Muscle of leg (tissue), 3 donors: ENCODE measurements at regions not wholly inside any gene's neighbourhood (a gene's known extent, or its start where the extent isn't known, plus 50 kb on each side); places are given as distances from the start of the nearest gene placed in this dataset.

Experiments used
- DNase-seq: peaks from one replicate; pipeline ENCODE4 v3.0.0; 2013
- H3K27ac ChIP-seq: one replicate; pipeline ENCODE4 v1.5.1; 2013; ENCODE audit warnings: mild to moderate bottlenecking, low read length, control low read depth
- H3K27me3 ChIP-seq: one replicate; pipeline ENCODE4 v1.6.1; 2013; ENCODE audit warnings: low read length; ENCODE audit not compliant: control insufficient read depth, insufficient read depth
- H3K36me3 ChIP-seq: one replicate; pipeline ENCODE4 v1.6.1; 2013; ENCODE audit warnings: low read length; ENCODE audit not compliant: control insufficient read depth, insufficient read depth
- H3K4me1 ChIP-seq: one replicate; pipeline ENCODE4 v1.6.1; 2013; ENCODE audit warnings: low read length; ENCODE audit not compliant: control insufficient read depth, insufficient read depth
- H3K4me3 ChIP-seq: one replicate; pipeline ENCODE4 v1.5.1; 2013; ENCODE audit warnings: low read length, control low read depth
- H3K9me3 ChIP-seq: replicated peaks from 2 replicates; pipeline ENCODE4 v1.6.1; 2013; ENCODE audit warnings: low read depth, low read length; ENCODE audit not compliant: control insufficient read depth
- WGBS: methylation state at CpG from one replicate; pipeline ENCODE4 v1.1.5; 2013; ENCODE audit warnings: missing lambda C conversion rate; ENCODE audit not compliant: insufficient coverage; 5-methylcytosine and 5-hydroxymethylcytosine counted together

GRCh38 chr15:91561371-91562100 is 292.0 kb upstream of the SLCO3A1 start:
- Histone ChIP-seq H3K4me1 (peaks cover 2% of the 10 kb centered on the region), H3K27ac (peak overlapping the region; percentile 5), H3K27me3 (no peaks in the 10 kb centered on the region), H3K4me3 (no peak overlapping the region), H3K36me3 (no peaks in the 10 kb centered on the region), H3K9me3 (no peaks in the 10 kb centered on the region)
- 55% methylated on average over 2 of the region's 11 CpGs for WGBS
- peak; percentile 81 for DNase-seq

GRCh38 chr15:91562698-91563097 is 290.8 kb upstream of the SLCO3A1 start:
- Histone ChIP-seq H3K9me3 (no peaks in the 10 kb centered on the region), H3K27ac (no peak overlapping the region)
- WGBS = no CpG with 5 or more reads among the region's 2 CpGs

GRCh38 chr15:91564631-91565030 is 288.9 kb upstream of the SLCO3A1 start:
- no CpG with 5 or more reads among the region's 3 CpGs for WGBS

More at GRCh38 chr15:91562698-91563097, 290.8 kb upstream of the SLCO3A1 start:
- no peak overlapping the region for H3K4me3 ChIP-seq
- H3K4me1 ChIP-seq = peaks cover 2% of the 10 kb centered on the region
- no peaks in the 10 kb centered on the region for H3K36me3 ChIP-seq
- no peaks in the 10 kb centered on the region for H3K27me3 ChIP-seq
- DNase-seq = no peak

GRCh38 chr15:91566141-91566540 is 287.4 kb upstream of the SLCO3A1 start:
- H3K4me1 ChIP-seq = peaks cover 2% of the 10 kb centered on the region
- no peaks in the 10 kb centered on the region for H3K36me3 ChIP-seq
- no peak overlapping the region for H3K4me3 ChIP-seq
- H3K9me3 ChIP-seq = no peaks in the 10 kb centered on the region
- DNase-seq = no peak
- H3K27ac ChIP-seq = no peak overlapping the region
- 100% methylated on average over 1 of the region's 4 CpGs for WGBS
- H3K27me3 ChIP-seq = peaks cover 3% of the 10 kb centered on the region

More at GRCh38 chr15:91564631-91565030, 288.9 kb upstream of the SLCO3A1 start:
- peaks cover 2% of the 10 kb centered on the region for H3K4me1 ChIP-seq
- no peaks in the 10 kb centered on the region for H3K27me3 ChIP-seq
- H3K27ac ChIP-seq = no peak overlapping the region
- H3K4me3 ChIP-seq = no peak overlapping the region
- H3K9me3 ChIP-seq = no peaks in the 10 kb centered on the region
- no peak for DNase-seq
- no peaks in the 10 kb centered on the region for H3K36me3 ChIP-seq

GRCh38 chr15:91568036-91568435 is 285.5 kb upstream of the SLCO3A1 start:
- Histone ChIP-seq H3K9me3 (no peaks in the 10 kb centered on the region), H3K27ac (no peak overlapping the region), H3K27me3 (peaks cover 3% of the 10 kb centered on the region), H3K4me3 (no peak overlapping the region), H3K36me3 (no peaks in the 10 kb centered on the region), H3K4me1 (no peaks in the 10 kb centered on the region)
- whole genome bisulfite sequencing = no CpG with 5 or more reads among the region's 2 CpGs
- no peak for DNase-seq

- H3K9me3 ChIP-seq = no peaks in the 10 kb centered on the region
- H3K27ac ChIP-seq = no peak overlapping the region
- H3K4me3 ChIP-seq = no peak overlapping the region
- 37% methylated on average over 2 of the region's 5 CpGs for WGBS
- no peaks in the 10 kb centered on the region for H3K4me1 ChIP-seq
- no peaks in the 10 kb centered on the region for H3K36me3 ChIP-seq
- DNase-seq = no peak
- H3K27me3 ChIP-seq = peaks cover 3% of the 10 kb centered on the region
Observed at GRCh38 chr15:91572110-91572509, 281.4 kb upstream of the SLCO3A1 start.

- no peak for DNase-seq
- Histone ChIP-seq H3K27me3 (no peaks in the 10 kb centered on the region), H3K4me1 (no peaks in the 10 kb centered on the region), H3K4me3 (no peak overlapping the region), H3K9me3 (no peaks in the 10 kb centered on the region), H3K36me3 (no peaks in the 10 kb centered on the region), H3K27ac (no peak overlapping the region)
- WGBS = no CpG with 5 or more reads among the region's 4 CpGs
Observed at GRCh38 chr15:91576096-91576495, 277.4 kb upstream of the SLCO3A1 start.

GRCh38 chr15:91578511-91578910 is 275.0 kb upstream of the SLCO3A1 start:
- Histone ChIP-seq H3K27ac (no peak overlapping the region), H3K27me3 (no peaks in the 10 kb centered on the region), H3K36me3 (no peaks in the 10 kb centered on the region), H3K4me3 (no peak overlapping the region), H3K4me1 (no peaks in the 10 kb centered on the region), H3K9me3 (no peaks in the 10 kb centered on the region)
- WGBS = 78% methylated on average over 5 of the region's 6 CpGs
- no peak for DNase-seq

GRCh38 chr15:91584895-91585294 is 268.6 kb upstream of the SLCO3A1 start:
- Histone ChIP-seq H3K27ac (no peak overlapping the region), H3K36me3 (no peaks in the 10 kb centered on the region), H3K4me1 (no peaks in the 10 kb centered on the region), H3K9me3 (no peaks in the 10 kb centered on the region), H3K27me3 (no peaks in the 10 kb centered on the region), H3K4me3 (no peak overlapping the region)
- WGBS = no CpG with 5 or more reads among the region's 3 CpGs
- DNase-seq = no peak

- Histone ChIP-seq H3K27me3 (no peaks in the 10 kb centered on the region), H3K4me1 (no peaks in the 10 kb centered on the region), H3K4me3 (no peak overlapping the region), H3K27ac (no peak overlapping the region), H3K9me3 (no peaks in the 10 kb centered on the region), H3K36me3 (no peaks in the 10 kb centered on the region)
- 100% methylated on average over 1 of the region's 4 CpGs for WGBS
- DNase-seq = no peak
Observed at GRCh38 chr15:91586560-91586959, 266.9 kb upstream of the SLCO3A1 start.

GRCh38 chr15:91589360-91589759 is 264.1 kb upstream of the SLCO3A1 start:
- no peak overlapping the region for H3K4me3 ChIP-seq
- H3K27ac ChIP-seq = no peak overlapping the region
- H3K4me1 ChIP-seq = no peaks in the 10 kb centered on the region
- H3K36me3 ChIP-seq = no peaks in the 10 kb centered on the region
- no peaks in the 10 kb centered on the region for H3K9me3 ChIP-seq
- DNase-seq = no peak
- 92% methylated on average over 2 of the region's 3 CpGs for WGBS
- H3K27me3 ChIP-seq = no peaks in the 10 kb centered on the region
